Fibroblast of lung (primary cell): ENCODE measurements at regions not wholly inside any gene's neighbourhood (a gene's known extent, or its start where the extent isn't known, plus 50 kb on each side); places are given as distances from the start of the nearest gene placed in this dataset.

Experiments
- EZH2 ChIP-seq: IDR thresholded peaks from 2 replicates; pipeline ENCODE4 v1.5.1; 2012; ENCODE audit warnings: low read length, control low read depth, mild to moderate bottlenecking; ENCODE audit errors: missing control alignments
- TF ChIP-seq, protein P1 (sequence below), 2 donors: IDR thresholded peaks in 1 of 2; conservative IDR thresholded peaks in 1 of 2; 1 replicate in 1 of 2; 2 replicates in 1 of 2; pipeline ENCODE4 v1.5.1; 2011 to 2012; ENCODE audit warnings: low read length in 2 of 2, control low read depth in 1 of 2, inconsistent platforms in 1 of 2, low read depth in 1 of 2, mild to moderate bottlenecking in 1 of 2

DNA sequence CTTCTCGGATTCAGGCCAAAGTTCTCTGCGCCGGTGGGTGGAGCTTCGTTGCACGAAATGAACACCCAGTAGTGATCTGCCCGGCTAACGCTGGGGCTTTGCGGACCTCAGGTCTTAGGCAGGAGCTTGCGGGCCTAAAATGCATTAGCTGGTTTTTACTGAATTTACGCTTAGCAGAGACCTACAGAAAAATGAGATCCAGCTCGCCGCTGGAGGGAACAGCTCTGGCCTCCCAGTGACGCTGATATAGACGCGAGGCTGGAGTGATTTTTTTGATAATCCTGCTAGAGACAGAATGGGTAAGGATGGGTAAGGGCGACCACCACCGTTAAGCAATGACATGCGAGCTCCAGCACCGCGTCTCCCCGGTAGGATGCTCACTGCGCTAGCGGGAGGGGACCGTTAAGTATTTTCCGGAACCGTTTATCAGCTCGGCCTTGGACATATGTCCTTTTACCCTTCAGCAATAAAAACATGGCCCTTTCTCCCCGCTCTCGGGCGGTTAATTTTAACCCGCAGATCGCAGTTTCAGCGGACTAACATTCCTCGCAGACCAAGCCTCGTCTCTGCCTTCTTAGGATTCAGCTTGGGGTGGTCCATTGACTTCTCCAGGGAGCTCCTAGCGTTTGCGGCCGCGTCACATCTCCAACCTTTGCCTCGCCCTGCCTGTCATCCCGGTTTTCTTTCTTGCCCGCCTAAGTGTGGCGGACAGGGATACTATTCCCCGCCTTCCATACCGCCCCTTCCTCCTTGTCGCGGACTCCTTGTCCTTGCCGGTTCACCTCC, 109.3 kb downstream of the GPX5 start:
- no peak for TF ChIP-seq EZH2
- TF ChIP-seq, protein P1, sequence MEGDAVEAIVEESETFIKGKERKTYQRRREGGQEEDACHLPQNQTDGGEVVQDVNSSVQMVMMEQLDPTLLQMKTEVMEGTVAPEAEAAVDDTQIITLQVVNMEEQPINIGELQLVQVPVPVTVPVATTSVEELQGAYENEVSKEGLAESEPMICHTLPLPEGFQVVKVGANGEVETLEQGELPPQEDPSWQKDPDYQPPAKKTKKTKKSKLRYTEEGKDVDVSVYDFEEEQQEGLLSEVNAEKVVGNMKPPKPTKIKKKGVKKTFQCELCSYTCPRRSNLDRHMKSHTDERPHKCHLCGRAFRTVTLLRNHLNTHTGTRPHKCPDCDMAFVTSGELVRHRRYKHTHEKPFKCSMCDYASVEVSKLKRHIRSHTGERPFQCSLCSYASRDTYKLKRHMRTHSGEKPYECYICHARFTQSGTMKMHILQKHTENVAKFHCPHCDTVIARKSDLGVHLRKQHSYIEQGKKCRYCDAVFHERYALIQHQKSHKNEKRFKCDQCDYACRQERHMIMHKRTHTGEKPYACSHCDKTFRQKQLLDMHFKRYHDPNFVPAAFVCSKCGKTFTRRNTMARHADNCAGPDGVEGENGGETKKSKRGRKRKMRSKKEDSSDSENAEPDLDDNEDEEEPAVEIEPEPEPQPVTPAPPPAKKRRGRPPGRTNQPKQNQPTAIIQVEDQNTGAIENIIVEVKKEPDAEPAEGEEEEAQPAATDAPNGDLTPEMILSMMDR (conservative IDR thresholded peaks at IDR 0.05 in 1 of 2, IDR thresholded peaks at IDR 0.05 in 1 of 2; ENCODE audit: low read depth in 1 of 2, low read length in 2 of 2) = no peak
